Skeletal muscle satellite cell (primary cell): ENCODE measurements at regions not wholly inside any gene's neighbourhood (a gene's known extent, or its start where the extent isn't known, plus 50 kb on each side); places are given as distances from the start of the nearest gene placed in this dataset.

ENCODE experiments used
- H3K27me3 ChIP-seq: 2 replicates; pipeline ENCODE4 v1.7.0; 2013; ENCODE audit warnings: low read length; ENCODE audit not compliant: control insufficient read depth, insufficient read depth
- H3K36me3 ChIP-seq: 2 replicates; pipeline ENCODE4 v1.7.0; 2013; ENCODE audit warnings: mild to moderate bottlenecking, control low read depth, low read length; ENCODE audit not compliant: insufficient read depth
- H3K4me1 ChIP-seq: 2 replicates; pipeline ENCODE4 v1.7.0; 2013; ENCODE audit warnings: low read length; ENCODE audit not compliant: control insufficient read depth, insufficient read depth
- H3K4me2 ChIP-seq: 2 replicates; pipeline ENCODE4 v1.7.0; 2013; ENCODE audit warnings: mild to moderate bottlenecking, low read length
- H3K4me3 ChIP-seq: 2 replicates; pipeline ENCODE4 v1.7.0; 2013; ENCODE audit warnings: low read length
- H3K9ac ChIP-seq: 2 replicates; pipeline ENCODE4 v1.7.0; 2013; ENCODE audit warnings: mild to moderate bottlenecking, low read depth, low read length, moderate library complexity
- H3K9me3 ChIP-seq: replicated peaks from 2 replicates; pipeline ENCODE4 v1.7.0; 2013; ENCODE audit warnings: mild to moderate bottlenecking, control low read depth, low read length

DNA sequence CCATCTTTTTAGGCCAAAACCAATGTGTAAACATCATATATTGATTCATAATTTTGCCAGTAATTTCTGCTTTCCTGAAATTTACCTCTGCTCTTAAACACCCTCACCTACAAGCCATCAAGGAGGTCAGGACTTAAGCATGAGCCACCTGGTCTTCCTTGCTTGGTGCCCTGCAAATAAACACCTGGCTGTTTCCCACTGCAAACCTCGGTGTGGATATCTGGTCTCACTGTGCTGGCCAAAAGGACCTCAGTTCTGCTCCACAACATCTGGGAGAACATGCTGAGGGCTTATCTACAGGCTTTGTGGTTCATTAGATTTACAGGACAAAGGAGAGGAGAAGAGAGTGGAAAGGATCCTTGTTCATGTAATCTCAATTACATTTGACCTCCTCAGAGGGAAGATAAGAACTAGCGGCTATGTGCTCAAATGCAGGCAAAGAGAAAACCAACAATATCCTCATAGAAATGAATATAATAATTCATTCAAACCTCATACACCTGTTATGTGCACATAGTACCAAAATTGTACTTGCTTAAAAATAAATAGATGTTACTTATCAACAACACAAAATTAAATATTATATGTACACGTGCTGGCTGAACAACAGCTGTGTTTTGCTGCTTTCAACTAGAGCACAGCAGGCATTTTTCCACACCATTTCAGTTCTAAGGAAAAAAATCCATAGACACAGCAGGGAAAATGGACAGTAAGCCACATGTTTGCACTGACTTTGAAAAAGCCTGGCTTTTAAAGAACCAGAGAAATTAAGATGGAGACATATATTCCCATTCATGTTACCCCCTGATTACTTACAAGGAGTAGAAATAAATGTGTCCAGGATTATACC, 465.1 kb downstream of the LPIN1 start:
- no peaks in the 10 kb centered on the region for H3K36me3 ChIP-seq
- no peaks in the 10 kb centered on the region for H3K4me1 ChIP-seq
- H3K4me3 ChIP-seq: no peak overlapping the region

DNA sequence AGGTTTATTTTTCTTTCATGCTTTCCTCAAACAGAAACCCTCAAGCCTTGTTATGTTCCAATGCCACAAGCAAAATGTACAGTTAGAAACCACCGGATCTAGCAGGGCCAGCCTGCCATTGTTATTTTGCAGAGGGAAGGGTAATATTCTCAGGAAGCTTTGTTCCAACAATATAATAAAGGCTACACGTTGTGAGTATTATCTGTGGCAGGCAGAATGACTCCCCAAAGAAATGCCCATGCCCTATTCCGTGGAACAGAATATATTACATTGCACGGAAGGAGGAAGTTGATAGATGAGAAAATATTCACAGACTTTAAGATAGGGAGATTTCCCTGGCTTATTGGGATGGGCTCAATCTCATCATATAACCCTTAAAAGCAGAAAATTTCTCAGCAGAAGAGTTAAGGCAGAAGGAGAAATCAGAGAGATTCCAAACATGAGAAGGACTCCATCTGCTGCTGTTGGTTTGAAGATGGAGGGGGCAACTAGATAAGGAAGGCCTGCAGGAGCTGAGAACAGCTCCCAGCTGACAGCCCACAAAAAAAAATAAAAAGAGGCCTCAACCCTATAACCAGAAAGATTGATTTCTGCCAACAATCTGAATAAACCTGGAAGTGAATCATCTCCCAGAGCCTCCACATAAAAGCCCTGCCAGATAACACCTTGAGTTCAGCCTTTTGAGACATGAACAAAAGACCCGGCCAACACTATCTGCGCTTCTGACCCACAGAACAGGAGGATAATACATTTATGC, 466.6 kb downstream of the LPIN1 start:
- H3K9ac ChIP-seq: no peak overlapping the region
- no peaks in the 10 kb centered on the region for H3K36me3 ChIP-seq
- no peak overlapping the region for H3K4me2 ChIP-seq
- no peaks in the 10 kb centered on the region for H3K27me3 ChIP-seq
- H3K4me3 ChIP-seq: no peak overlapping the region
- no peaks in the 10 kb centered on the region for H3K9me3 ChIP-seq
- no peaks in the 10 kb centered on the region for H3K4me1 ChIP-seq

More for the DNA sequence above, 465.1 kb downstream of the LPIN1 start:
- H3K27me3 ChIP-seq: no peaks in the 10 kb centered on the region
- H3K9ac ChIP-seq: no peak overlapping the region
- no peaks in the 10 kb centered on the region for H3K9me3 ChIP-seq
- no peak overlapping the region for H3K4me2 ChIP-seq

DNA sequence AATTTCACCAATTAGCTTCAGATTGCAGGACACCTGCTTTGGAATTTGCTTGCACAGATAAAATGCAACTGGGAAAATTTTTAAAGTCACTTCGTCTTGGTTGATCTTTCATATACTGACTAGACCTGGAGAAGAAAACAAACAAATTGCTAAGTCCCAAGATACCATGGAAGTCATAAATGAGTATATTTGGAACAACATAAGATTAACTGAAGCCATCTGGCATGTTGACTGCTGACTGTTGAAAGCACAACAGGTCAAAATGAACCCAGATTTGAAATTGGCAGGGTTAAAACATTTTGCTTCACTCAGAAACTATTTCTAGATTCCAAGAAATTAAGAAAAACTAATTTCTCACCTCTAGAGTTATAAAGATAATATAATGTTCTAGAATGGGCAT, 470.7 kb downstream of the LPIN1 start:
- Histone ChIP-seq H3K9me3 (no peaks in the 10 kb centered on the region), H3K4me2 (no peak overlapping the region), H3K36me3 (no peaks in the 10 kb centered on the region), H3K9ac (no peak overlapping the region), H3K4me1 (no peaks in the 10 kb centered on the region), H3K27me3 (no peaks in the 10 kb centered on the region), H3K4me3 (no peak overlapping the region)

DNA sequence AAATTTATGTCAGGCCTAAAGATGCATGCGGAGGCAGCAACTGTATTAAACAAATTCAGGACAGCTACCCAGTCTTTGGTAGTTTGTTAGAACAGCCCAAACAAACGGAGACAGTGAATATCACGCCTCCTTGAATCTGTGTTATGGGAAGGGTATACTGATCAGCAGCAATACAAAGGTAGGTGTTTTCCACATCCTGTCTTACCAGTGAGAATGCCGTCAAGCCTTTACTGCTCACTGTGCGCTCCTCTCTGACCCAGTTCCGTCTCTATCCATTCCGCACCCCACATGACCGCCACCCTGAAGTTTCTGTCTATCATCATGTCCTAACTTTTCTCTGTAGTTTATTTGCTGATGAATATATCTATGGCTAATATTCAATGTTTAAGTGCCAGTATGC, 473.3 kb downstream of the LPIN1 start:
- H3K4me1 ChIP-seq: no peaks in the 10 kb centered on the region
- no peak overlapping the region for H3K4me3 ChIP-seq

DNA sequence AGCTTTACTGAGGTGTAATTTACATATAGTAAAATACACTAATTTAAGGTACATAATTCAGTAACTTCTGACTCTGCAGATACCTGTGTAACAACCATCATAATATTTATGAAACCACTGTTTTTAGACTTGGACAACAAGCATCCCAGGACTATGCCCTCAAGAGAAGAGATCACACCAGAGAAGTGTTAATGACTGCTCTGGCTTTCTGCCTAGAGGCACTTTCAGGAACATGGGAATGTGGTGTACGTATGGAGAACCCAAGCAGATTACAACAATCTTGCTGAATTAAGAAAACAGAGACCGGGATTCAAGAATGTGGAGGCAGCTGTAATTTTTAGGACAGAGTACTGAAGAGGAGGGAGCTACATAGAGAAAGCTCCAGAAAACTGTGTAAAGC, 475.2 kb downstream of the LPIN1 start:
- H3K36me3 ChIP-seq: no peaks in the 10 kb centered on the region
- H3K9ac ChIP-seq: no peak overlapping the region
- no peaks in the 10 kb centered on the region for H3K27me3 ChIP-seq
- H3K4me3 ChIP-seq: no peak overlapping the region
- H3K4me1 ChIP-seq: no peaks in the 10 kb centered on the region
- peaks cover 3% of the 10 kb centered on the region for H3K9me3 ChIP-seq
- H3K4me2 ChIP-seq: no peak overlapping the region

More for the DNA sequence above, 473.3 kb downstream of the LPIN1 start:
- no peaks in the 10 kb centered on the region for H3K27me3 ChIP-seq
- H3K9me3 ChIP-seq: peaks cover 3% of the 10 kb centered on the region
- H3K4me2 ChIP-seq: no peak overlapping the region
- H3K9ac ChIP-seq: no peak overlapping the region
- H3K36me3 ChIP-seq: no peaks in the 10 kb centered on the region

DNA sequence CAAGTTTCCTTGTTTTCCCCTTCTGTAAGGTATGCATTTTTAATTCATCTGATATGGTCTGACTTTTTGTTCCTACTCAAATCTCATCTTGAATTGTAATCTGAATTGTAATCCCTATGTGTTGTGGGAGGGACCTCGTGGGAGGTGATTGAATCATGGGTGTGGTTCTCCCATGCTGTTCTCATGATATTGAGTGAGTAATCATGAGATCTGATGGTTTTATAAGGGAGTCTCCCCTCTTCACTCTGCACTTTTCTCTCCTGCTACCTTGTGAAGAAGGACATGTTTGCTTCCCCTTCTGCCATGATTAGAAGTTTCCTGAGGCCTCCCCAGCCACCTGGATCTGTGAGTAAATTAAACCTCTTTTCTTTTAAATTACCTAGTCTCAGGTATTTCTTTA, 476.1 kb downstream of the LPIN1 start:
- H3K4me1 ChIP-seq: peaks cover 3% of the 10 kb centered on the region
- peaks cover 3% of the 10 kb centered on the region for H3K9me3 ChIP-seq
- H3K27me3 ChIP-seq: no peaks in the 10 kb centered on the region
- no peaks in the 10 kb centered on the region for H3K36me3 ChIP-seq
- no peak overlapping the region for H3K4me2 ChIP-seq
- no peak overlapping the region for H3K4me3 ChIP-seq
- no peak overlapping the region for H3K9ac ChIP-seq

DNA sequence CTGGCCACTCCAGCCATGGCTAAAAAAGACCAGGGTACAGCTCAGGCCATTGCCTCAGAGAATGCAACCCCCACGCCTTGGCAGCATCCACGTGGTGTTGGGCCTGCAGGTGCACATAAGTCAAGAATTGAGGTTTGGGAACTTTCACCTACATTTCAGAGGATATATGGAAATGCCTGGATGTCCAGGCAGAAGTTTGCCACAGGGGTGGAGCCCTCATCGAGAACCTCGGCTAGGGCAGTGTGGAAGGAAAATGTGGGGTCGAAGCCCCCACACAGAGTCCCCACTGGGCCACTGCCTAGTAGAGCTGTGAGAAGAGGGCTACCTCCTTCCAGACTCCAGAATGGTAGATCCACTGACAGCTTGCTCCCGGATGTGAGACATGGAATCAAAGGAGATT, 477.3 kb downstream of the LPIN1 start:
- peaks cover 12% of the 10 kb centered on the region for H3K4me1 ChIP-seq
- H3K9ac ChIP-seq: no peak overlapping the region
- H3K9me3 ChIP-seq: peaks cover 3% of the 10 kb centered on the region
- H3K27me3 ChIP-seq: no peaks in the 10 kb centered on the region
- H3K4me2 ChIP-seq: no peak overlapping the region
- H3K36me3 ChIP-seq: no peaks in the 10 kb centered on the region
- no peak overlapping the region for H3K4me3 ChIP-seq

DNA sequence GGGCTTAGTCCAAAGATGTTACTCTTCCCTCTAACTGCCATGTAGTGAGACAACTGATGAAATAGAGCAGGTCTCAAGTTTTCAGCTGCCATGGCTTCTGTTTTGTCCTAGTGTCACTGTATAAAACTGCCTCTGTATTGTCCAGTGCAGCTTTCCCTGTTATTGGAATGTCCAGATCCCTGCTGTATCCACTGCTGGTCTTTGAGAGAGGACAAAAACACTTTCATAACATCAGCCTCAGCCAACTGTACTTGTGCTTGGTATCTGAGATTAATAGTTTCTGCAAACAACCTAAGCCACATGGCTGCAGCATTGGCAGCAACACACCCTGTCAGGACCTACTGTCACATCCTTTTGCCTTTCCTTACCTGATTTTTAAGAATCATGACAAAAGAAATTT, 480.2 kb downstream of the LPIN1 start:
- Histone ChIP-seq H3K4me1 (peaks cover 20% of the 10 kb centered on the region), H3K36me3 (no peaks in the 10 kb centered on the region)

DNA sequence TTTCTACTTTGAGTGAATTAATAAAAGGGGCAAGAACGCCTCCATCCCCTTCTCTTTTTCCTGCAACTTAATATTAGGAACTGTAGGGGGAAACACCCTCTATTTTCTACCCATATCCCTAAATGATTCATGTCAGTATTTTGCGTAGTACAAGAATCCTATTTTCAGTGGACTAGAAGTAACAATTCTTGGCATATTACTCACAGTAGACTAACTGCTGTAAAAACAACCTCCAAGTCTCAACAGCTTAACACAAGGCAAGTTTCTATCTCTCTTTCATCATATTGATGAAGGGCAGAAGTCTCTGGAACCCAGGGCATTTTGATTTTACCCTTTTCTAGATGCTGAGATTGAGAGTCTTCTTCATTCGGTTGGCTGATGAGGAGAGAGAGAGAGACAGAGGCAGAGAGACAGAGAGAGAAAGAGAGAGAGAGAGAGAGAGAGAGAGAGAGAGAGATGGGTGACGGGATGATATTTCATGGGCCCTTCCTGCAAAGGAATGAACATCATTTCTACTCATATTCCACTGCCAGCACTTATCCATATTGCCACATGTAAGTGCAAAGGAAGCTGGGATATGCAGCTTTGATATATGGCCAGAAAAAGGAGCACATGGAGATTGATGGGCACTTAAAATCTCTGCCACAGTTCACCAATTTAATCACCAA, 481.6 kb downstream of the LPIN1 start:
- Histone ChIP-seq H3K9me3 (peaks cover 3% of the 10 kb centered on the region), H3K27me3 (no peaks in the 10 kb centered on the region), H3K4me2 (peak overlapping the region; percentile 58), H3K36me3 (no peaks in the 10 kb centered on the region), H3K9ac (peak overlapping the region; percentile 40), H3K4me3 (no peak overlapping the region), H3K4me1 (peaks cover 20% of the 10 kb centered on the region)

More for the DNA sequence above, 480.2 kb downstream of the LPIN1 start:
- Histone ChIP-seq H3K4me3 (no peak overlapping the region), H3K27me3 (no peaks in the 10 kb centered on the region), H3K4me2 (no peak overlapping the region), H3K9me3 (peaks cover 3% of the 10 kb centered on the region), H3K9ac (no peak overlapping the region)

DNA sequence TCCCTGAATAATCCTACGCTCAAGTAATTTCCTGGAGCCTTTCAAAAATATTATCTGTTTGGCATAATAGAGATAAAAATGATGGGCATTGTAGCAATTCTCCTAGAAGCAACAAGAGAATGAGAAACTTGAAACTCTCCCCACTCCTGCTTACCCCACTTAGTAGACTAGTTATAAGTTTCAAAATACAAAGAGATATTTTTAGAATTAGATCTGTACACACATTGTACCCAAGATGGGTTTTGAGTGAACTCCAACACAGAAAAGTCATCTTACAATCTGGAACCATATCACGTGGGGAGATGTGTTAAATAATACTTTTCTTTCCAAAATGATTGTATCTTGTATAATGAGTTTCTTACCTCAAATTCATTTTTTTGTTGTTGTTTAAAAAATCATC, 484.9 kb downstream of the LPIN1 start:
- Histone ChIP-seq H3K9me3 (no peaks in the 10 kb centered on the region), H3K4me3 (no peak overlapping the region), H3K4me2 (no peak overlapping the region), H3K4me1 (peaks cover 20% of the 10 kb centered on the region), H3K36me3 (no peaks in the 10 kb centered on the region), H3K27me3 (no peaks in the 10 kb centered on the region), H3K9ac (no peak overlapping the region)

DNA sequence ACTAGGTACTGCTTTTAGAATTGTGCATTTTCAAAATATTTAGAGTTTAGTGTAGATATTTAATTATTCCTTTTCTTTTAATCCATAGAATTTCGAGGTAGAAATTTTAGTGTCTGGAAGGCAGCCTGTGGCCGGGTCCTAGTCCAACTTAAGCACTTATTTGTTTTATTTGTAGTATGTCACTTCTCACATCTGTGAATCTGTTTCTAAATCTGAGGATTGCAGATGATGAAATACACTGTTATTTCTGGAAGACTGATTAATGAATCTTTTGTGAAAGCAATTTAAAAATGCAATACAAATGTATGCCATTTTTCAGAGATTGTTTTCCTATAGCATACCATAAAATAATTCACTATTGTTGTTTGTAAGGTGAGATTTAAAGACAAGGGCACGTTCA, 483.9 kb upstream of the TRIB2 start:
- Histone ChIP-seq H3K9me3 (no peaks in the 10 kb centered on the region), H3K4me3 (no peak overlapping the region), H3K4me1 (peaks cover 15% of the 10 kb centered on the region), H3K4me2 (no peak overlapping the region), H3K27me3 (no peaks in the 10 kb centered on the region), H3K9ac (no peak overlapping the region), H3K36me3 (no peaks in the 10 kb centered on the region)
